IPS-18a (cell line): ENCODE measurements at regions not wholly inside any gene's neighbourhood (a gene's known extent, or its start where the extent isn't known, plus 50 kb on each side); places are given as distances from the start of the nearest gene placed in this dataset.

Experiments
- H3K27ac ChIP-seq: one replicate; pipeline ENCODE4 v1.5.1; 2013; ENCODE audit warnings: low read length
- H3K27me3 ChIP-seq: one replicate; pipeline ENCODE4 v1.6.1; 2013; ENCODE audit warnings: mild to moderate bottlenecking, low read length; ENCODE audit not compliant: control insufficient read depth, insufficient read depth
- H3K36me3 ChIP-seq: one replicate; pipeline ENCODE4 v1.6.1; 2013; ENCODE audit warnings: low read depth, low read length; ENCODE audit not compliant: control insufficient read depth
- H3K4me1 ChIP-seq: one replicate; pipeline ENCODE4 v1.6.1; 2013; ENCODE audit warnings: low read depth, low read length; ENCODE audit not compliant: control insufficient read depth
- H3K4me3 ChIP-seq: one replicate; pipeline ENCODE4 v1.5.1; 2013; ENCODE audit warnings: low read length
- H3K9ac ChIP-seq: one replicate; pipeline ENCODE4 v1.6.1; 2013; ENCODE audit warnings: mild to moderate bottlenecking, low read length, moderate library complexity
- H3K9me3 ChIP-seq: one replicate; pipeline ENCODE4 v1.6.1; 2013; ENCODE audit warnings: low read depth, low read length; ENCODE audit not compliant: control insufficient read depth

DNA sequence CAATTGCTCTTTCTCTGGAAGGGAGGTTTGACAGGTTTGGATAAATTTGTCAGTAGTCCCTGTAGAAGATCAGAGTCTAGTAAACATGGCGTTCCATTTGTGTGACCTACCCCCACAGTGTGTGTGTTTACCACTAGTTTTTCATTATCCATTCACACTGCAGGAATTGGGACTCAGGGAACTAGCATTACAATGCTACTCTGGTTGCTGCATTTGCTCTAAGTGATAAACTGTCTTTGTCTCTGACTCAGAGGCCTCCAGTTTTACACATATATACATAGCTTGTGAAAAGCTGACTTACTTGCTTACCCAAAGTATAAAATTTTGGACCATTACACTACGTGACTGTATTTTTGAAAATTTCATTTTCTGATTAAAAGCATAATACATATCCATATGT lies 1604.0 kb downstream of the REEP3 start:
- Histone ChIP-seq H3K9ac (no peak overlapping the region), H3K4me3 (no peak overlapping the region), H3K9me3 (no peaks in the 10 kb centered on the region), H3K36me3 (no peaks in the 10 kb centered on the region), H3K4me1 (no peaks in the 10 kb centered on the region), H3K27me3 (no peaks in the 10 kb centered on the region), H3K27ac (no peak overlapping the region)

DNA sequence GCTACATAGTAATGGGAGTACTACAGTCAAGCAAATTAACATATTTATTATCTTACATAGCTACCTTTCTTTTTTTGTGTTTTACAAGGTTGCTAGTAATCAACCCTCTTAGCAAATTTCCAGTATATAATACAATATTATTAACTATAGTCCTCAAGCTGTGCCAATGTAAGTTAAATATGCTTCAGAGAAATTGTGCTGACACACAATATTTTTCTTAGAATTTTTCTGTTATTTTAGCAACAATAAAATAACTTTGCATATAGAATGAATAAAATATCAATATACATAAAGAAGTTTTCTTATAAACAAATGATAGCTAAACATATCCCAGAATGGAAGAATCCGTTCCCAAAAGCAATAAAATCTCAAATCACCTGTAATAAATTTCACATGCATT lies 1605.1 kb downstream of the REEP3 start:
- H3K4me1 ChIP-seq, result no peaks in the 10 kb centered on the region
- no peak overlapping the region for H3K27ac ChIP-seq
- no peaks in the 10 kb centered on the region for H3K27me3 ChIP-seq
- H3K9me3 ChIP-seq, result no peaks in the 10 kb centered on the region
- H3K36me3 ChIP-seq, result no peaks in the 10 kb centered on the region
- no peak overlapping the region for H3K9ac ChIP-seq
- no peak overlapping the region for H3K4me3 ChIP-seq

DNA sequence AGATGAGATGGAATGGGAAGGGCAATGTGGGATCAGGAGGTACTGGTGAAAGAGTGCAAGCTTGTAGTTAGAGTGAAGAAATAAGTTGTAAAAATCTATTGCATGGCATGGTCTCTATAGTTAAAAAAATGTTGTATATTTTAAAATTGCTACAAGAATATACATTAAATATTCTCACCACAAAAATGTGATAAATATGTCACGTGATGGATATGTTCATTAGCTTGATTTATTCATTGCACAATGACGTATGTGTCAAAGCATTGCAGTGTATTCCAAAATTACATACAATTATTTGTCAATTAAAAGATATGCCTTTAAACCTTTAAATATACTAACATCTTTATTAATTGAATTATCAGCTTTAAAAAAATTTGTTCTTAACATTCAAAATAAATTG lies 1607.1 kb downstream of the REEP3 start:
- Histone ChIP-seq H3K4me1 (no peaks in the 10 kb centered on the region), H3K27me3 (no peaks in the 10 kb centered on the region), H3K9ac (no peak overlapping the region), H3K27ac (no peak overlapping the region), H3K36me3 (no peaks in the 10 kb centered on the region), H3K4me3 (no peak overlapping the region), H3K9me3 (no peaks in the 10 kb centered on the region)

DNA sequence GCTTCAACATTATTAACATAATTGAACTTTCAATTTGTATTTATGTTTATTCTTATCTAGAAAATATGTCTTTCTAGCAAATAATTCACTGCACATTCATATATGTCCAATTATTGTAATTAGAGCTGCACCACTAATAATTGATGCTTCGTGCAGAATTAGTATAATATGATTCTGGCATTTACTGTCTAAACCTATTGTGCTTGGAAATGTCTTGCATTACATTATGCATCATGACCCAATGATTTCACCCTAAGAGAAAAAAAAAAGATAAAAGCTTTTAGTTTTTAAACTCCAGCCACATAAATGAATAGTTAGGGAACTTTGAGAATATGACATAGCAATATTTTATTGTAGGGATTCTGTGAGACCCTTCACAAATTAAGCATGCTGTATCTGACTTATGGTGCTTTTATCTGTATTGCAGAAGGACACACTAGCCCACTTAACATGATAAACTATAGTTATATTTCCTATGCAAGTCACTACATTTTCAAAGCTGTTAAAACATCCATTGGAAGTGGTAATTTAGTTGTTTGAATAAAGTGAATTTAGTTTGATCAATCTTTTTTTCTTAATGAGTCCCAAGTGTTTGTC lies 1609.1 kb downstream of the REEP3 start:
- no peak overlapping the region for H3K4me3 ChIP-seq
- no peaks in the 10 kb centered on the region for H3K9me3 ChIP-seq
- no peaks in the 10 kb centered on the region for H3K4me1 ChIP-seq
- no peak overlapping the region for H3K9ac ChIP-seq
- H3K27ac ChIP-seq, result no peak overlapping the region
- no peaks in the 10 kb centered on the region for H3K27me3 ChIP-seq
- H3K36me3 ChIP-seq, result no peaks in the 10 kb centered on the region

DNA sequence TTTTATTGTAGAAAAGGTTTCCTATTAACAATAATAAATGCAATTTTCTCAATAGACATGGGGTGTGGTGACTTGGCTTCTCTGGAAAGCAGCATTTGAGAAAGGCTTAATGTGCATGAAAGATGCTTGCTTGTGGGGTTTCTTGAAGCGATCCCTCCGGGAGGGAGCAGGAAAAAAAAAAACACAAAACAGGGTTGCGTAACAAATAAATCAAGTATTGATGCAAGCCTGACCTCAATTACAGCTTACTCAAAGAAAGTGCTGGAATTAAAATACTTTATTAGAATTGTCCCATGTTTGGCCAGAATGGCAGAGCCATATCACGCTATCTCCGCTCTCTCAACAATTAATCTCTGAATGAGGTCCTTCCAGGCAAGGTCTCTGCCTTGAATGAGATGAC lies 1612.5 kb downstream of the REEP3 start:
- no peak overlapping the region for H3K27ac ChIP-seq
- H3K9me3 ChIP-seq, result no peaks in the 10 kb centered on the region
- no peaks in the 10 kb centered on the region for H3K27me3 ChIP-seq
- no peaks in the 10 kb centered on the region for H3K36me3 ChIP-seq
- no peaks in the 10 kb centered on the region for H3K4me1 ChIP-seq
- no peak overlapping the region for H3K9ac ChIP-seq
- no peak overlapping the region for H3K4me3 ChIP-seq

DNA sequence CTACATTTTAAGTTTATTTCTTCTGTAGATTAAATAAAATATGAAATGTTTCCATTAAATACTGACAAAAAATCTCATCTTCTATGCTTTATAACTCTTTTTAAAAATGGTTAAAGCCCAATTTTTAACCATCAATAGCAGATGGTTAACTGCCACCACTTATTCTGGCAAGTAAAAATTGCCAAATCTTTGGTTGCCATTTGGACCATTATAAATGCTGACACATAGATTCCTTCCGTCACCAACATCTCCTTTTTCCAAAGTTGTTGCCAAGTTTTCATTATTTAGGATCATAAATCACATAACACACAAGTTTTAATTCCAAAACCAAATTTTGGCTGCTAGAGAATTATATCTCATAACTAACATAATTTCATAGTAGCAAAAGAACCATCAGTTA lies 1614.3 kb downstream of the REEP3 start:
- Histone ChIP-seq H3K4me1 (no peaks in the 10 kb centered on the region), H3K4me3 (no peak overlapping the region), H3K36me3 (no peaks in the 10 kb centered on the region), H3K9me3 (no peaks in the 10 kb centered on the region), H3K27ac (no peak overlapping the region), H3K27me3 (no peaks in the 10 kb centered on the region), H3K9ac (no peak overlapping the region)

DNA sequence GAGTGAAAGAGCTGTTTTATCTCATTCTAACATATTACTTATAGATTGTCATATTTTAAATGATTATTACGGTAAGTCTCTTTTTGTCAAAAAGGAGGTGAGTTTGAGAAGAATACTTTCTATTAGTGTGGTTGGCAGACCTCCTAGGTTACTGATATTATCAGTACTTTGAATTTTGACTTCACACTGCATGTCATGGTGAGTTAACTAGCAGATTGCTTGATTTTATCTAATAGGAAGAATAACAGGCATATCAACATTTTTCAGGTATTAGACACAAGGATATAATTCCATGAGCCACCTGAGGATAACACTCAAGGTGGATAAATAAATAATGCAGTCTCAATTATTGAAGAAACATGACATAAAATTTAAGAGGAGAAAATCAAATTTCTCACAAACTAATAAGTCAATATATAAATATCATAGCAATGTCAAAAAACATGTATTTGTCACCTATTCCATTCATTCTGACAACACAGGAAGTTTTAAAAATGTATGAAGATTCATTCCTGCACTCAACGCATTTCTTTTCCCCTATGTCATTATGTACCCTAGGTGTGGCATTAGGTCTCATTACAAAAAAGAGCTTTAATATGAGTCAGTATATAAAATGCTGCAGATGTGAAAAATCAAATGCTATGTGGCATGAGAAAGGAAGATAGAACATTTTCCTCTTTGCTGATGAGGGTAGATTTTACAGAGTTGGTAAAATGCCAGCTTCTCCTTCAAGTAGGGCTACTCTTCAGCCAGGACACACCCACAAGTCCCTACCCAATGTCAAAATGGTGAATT lies 1621.6 kb downstream of the REEP3 start:
- H3K4me1 ChIP-seq, result no peaks in the 10 kb centered on the region
- H3K4me3 ChIP-seq, result no peak overlapping the region
- no peaks in the 10 kb centered on the region for H3K36me3 ChIP-seq
- no peaks in the 10 kb centered on the region for H3K9me3 ChIP-seq
- H3K27ac ChIP-seq, result no peak overlapping the region
- H3K27me3 ChIP-seq, result no peaks in the 10 kb centered on the region
- no peak overlapping the region for H3K9ac ChIP-seq

DNA sequence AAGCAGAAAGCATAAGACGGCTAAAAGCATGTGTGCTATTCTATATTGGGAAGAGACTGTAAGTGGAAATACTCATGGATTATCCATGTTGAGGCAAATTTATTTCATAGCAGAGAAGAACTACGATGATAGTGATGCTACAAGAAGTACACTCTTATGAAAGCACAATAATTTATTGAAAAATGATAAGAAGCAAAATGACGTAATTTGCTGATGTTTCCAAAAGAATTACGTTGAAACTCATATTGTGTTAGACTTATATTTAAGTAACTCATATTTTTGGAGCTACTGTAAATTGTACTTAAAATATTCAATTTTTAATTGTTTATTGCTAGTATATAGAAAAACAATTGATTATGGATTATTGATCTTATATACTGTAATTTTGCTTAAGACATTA lies 1622.5 kb downstream of the REEP3 start:
- no peak overlapping the region for H3K4me3 ChIP-seq
- H3K4me1 ChIP-seq, result no peaks in the 10 kb centered on the region
- no peaks in the 10 kb centered on the region for H3K9me3 ChIP-seq
- H3K27me3 ChIP-seq, result no peaks in the 10 kb centered on the region
- no peak overlapping the region for H3K27ac ChIP-seq
- no peak overlapping the region for H3K9ac ChIP-seq
- H3K36me3 ChIP-seq, result no peaks in the 10 kb centered on the region

DNA sequence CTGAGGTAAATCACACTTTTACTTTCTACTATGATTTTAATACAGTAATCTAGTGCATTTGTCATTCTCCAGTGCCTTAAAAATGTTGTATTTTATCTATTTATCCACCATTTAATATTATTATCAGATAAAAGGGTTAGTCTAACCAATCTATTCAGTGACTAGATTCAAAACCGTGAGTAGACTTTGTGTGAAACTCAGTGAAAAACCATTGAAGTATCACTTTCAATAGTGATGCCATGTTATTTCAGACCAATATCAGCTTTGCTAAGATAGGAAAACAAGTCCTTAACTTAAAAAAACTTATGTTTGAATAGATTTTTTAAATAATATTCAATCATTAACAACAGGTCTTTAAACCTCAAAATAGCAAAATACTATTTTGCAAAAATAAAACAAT lies 1628.7 kb downstream of the REEP3 start:
- Histone ChIP-seq H3K27me3 (no peaks in the 10 kb centered on the region), H3K4me3 (no peak overlapping the region), H3K36me3 (no peaks in the 10 kb centered on the region), H3K9me3 (no peaks in the 10 kb centered on the region), H3K27ac (no peak overlapping the region), H3K9ac (no peak overlapping the region), H3K4me1 (no peaks in the 10 kb centered on the region)

DNA sequence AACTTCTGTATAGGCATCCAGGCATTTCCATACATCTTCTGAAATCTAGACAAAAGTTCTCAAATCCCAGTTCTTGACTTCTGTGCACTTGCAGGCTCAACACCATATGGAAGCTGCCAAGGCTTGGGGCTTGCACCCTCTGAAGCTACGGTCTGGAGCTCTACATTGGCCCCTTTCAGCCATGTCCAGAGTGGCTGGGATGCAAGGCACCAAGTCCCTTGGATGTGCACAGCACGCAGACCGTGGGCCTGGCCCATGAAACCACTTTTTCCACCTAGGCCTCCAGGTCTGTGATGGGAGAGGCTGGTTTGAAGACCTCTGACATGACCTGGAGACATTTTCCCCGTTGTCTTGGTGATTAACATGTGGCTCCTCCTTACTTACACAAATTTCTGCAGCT lies 1645.1 kb downstream of the REEP3 start:
- Histone ChIP-seq H3K27ac (no peak overlapping the region), H3K9ac (no peak overlapping the region), H3K9me3 (no peaks in the 10 kb centered on the region), H3K27me3 (no peaks in the 10 kb centered on the region), H3K4me1 (no peaks in the 10 kb centered on the region), H3K36me3 (no peaks in the 10 kb centered on the region), H3K4me3 (no peak overlapping the region)

DNA sequence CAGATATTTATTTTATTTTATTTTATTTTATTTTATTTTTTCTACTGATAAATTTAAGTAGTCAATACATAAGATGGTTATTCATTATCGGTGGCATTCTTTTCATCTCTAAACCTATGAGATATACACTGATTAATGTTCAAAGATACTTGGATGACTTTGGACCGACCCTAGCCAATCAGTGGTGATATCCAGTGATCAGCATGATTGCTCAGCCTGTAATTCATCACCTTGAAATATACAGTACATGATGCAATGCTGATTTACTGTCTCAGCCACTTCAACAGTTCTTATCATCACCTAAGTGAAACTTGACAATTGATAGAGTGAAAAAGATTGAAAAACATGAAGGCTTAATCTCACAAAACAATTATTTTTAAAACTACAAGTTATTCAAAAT lies 1651.0 kb downstream of the REEP3 start:
- Histone ChIP-seq H3K4me3 (no peak overlapping the region), H3K27me3 (no peaks in the 10 kb centered on the region), H3K4me1 (no peaks in the 10 kb centered on the region), H3K9me3 (no peaks in the 10 kb centered on the region), H3K9ac (no peak overlapping the region), H3K27ac (no peak overlapping the region), H3K36me3 (no peaks in the 10 kb centered on the region)

DNA sequence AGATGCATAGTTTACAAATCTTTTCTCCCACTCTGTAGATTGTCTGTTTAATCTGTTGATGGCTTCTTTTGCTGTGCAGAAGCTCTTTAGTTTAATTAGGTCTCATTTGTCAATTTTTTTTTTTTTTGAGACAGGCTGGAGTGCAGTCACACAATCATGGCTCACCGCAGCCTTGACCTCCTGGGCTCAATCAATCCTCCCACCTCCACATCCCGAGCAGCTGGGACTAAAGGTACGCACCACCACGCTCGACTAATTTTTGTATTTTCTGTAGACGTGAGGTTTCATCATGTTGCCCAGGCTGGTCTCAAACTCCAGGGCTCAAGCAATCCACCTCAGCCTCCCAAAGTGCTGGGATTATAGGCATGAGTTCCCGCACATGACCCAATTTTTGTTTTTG lies 1655.8 kb downstream of the REEP3 start:
- no peaks in the 10 kb centered on the region for H3K27me3 ChIP-seq
- H3K9ac ChIP-seq, result no peak overlapping the region
- no peaks in the 10 kb centered on the region for H3K4me1 ChIP-seq
- H3K9me3 ChIP-seq, result no peaks in the 10 kb centered on the region
- H3K36me3 ChIP-seq, result no peaks in the 10 kb centered on the region
- no peak overlapping the region for H3K4me3 ChIP-seq
- H3K27ac ChIP-seq, result no peak overlapping the region
